Thyroid gland (tissue), 4 donors: ENCODE measurements at regions not wholly inside any gene's neighbourhood (a gene's known extent, or its start where the extent isn't known, plus 50 kb on each side); places are given as distances from the start of the nearest gene placed in this dataset.
"Not testable (repeated sequence)": the region's sequence is repeated elsewhere in the genome, so short reads cannot be mapped to it uniquely, and the experiment has no call there.

Experiments
- POLR2A ChIP-seq, 2 donors: fragments of 450-650 bp; IDR thresholded peaks; one replicate each; pipeline ENCODE4 v1.6.1; 2017; ENCODE audit warnings: antibody characterized with exemption in 2 of 2, mild to moderate bottlenecking in 2 of 2, moderate library complexity in 1 of 2
- TF ChIP-seq, protein P1 (sequence below), 6 experiments: fragments of 200-600 bp in 3 of 6; fragments of 450-650 bp in 3 of 6; sonication (generic) in 3 of 6; IDR thresholded peaks; one replicate each; pipeline ENCODE4 v1.5.1; 2016 to 2019; ENCODE audit warnings: antibody characterized with exemption in 6 of 6, mild to moderate bottlenecking in 2 of 6, inconsistent platforms in 1 of 6, moderate library complexity in 1 of 6

DNA sequence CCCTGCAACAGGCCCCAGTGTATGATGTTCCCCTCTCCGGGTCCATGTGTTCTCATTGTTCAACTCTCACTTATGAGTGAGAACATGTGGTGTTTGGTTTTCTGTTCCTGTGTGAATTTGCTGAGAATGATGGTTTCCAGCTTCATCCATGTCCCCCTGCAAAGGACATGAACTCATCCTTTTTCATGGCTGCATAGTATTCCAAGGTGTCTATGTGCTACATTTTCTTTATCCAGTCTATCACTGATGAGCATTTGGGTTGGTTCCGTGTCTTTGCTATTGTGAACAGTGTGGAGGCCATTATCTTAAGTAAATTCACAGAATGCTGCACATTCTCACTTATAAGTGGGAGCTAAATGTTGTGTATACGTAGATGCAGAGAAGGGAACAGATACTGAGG is 205.3 kb downstream of the SHOX start:
- TF ChIP-seq, protein P1, sequence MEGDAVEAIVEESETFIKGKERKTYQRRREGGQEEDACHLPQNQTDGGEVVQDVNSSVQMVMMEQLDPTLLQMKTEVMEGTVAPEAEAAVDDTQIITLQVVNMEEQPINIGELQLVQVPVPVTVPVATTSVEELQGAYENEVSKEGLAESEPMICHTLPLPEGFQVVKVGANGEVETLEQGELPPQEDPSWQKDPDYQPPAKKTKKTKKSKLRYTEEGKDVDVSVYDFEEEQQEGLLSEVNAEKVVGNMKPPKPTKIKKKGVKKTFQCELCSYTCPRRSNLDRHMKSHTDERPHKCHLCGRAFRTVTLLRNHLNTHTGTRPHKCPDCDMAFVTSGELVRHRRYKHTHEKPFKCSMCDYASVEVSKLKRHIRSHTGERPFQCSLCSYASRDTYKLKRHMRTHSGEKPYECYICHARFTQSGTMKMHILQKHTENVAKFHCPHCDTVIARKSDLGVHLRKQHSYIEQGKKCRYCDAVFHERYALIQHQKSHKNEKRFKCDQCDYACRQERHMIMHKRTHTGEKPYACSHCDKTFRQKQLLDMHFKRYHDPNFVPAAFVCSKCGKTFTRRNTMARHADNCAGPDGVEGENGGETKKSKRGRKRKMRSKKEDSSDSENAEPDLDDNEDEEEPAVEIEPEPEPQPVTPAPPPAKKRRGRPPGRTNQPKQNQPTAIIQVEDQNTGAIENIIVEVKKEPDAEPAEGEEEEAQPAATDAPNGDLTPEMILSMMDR (IDR thresholded peaks at IDR 0.05), result not testable (repeated sequence)
- TF ChIP-seq POLR2A (IDR thresholded peaks at IDR 0.05), result not testable (repeated sequence)
